Erythroblast (primary cell): ENCODE measurements at regions not wholly inside any gene's neighbourhood (a gene's known extent, or its start where the extent isn't known, plus 50 kb on each side); places are given as distances from the start of the nearest gene placed in this dataset.

ENCODE experiments used
- DNase-seq, 2 experiments: peaks; one replicate each; lab custom pipeline; 2025; lab: John Stamatoyannopoulos, UW
- GATA1 ChIP-seq: IDR thresholded peaks from 2 replicates; pipeline ENCODE4 v1.6.1; 2011; ENCODE audit warnings: low read depth, mild to moderate bottlenecking, control low read depth, low read length, moderate library complexity
- POLR2A ChIP-seq: IDR thresholded peaks from 2 replicates; pipeline ENCODE4 v1.6.1; 2011; ENCODE audit warnings: mild to moderate bottlenecking, low read length

- DNase-seq = no peak
- no peak for TF ChIP-seq POLR2A
- no peak for TF ChIP-seq GATA1
These were observed 52.9 kb upstream of the PLCB4 start for GRCh38 chr20:9015984-9016324.

GRCh38 chr20:9018346-9018745, 50.5 kb upstream of the PLCB4 start:
- no peak for TF ChIP-seq POLR2A
- no peak for TF ChIP-seq GATA1
- no peak for DNase-seq
